HEK293 (cell line): ENCODE measurements at regions not wholly inside any gene's neighbourhood (a gene's known extent, or its start where the extent isn't known, plus 50 kb on each side); places are given as distances from the start of the nearest gene placed in this dataset.

Source experiments
- KLF16 ChIP-seq: fragments of 450-650 bp; formaldehyde crosslinking; IDR thresholded peaks from 2 replicates; pipeline ENCODE4 v1.5.1; 2017; ENCODE audit warnings: missing biosample characterization, missing genetic modification characterization
- ZNF510 ChIP-seq: fragments of 450-650 bp; formaldehyde crosslinking; IDR thresholded peaks from 2 replicates; pipeline ENCODE4 v1.5.1; 2018; ENCODE audit warnings: mild to moderate bottlenecking, missing genetic modification characterization, missing biosample characterization; ENCODE audit not compliant: insufficient replicate concordance
- ZNF707 ChIP-seq: fragments of 450-650 bp; formaldehyde crosslinking; IDR thresholded peaks from 2 replicates; pipeline ENCODE4 v1.5.1; 2016; ENCODE audit warnings: missing biosample characterization, missing genetic modification characterization
- ZNF747 ChIP-seq: fragments of 450-650 bp; formaldehyde crosslinking; IDR thresholded peaks from 2 replicates; pipeline ENCODE4 v1.5.1; 2016; ENCODE audit warnings: missing biosample characterization, missing genetic modification characterization
- TF ChIP-seq, protein P1 (sequence below): fragments of 450-650 bp; formaldehyde crosslinking; IDR thresholded peaks from 2 replicates; pipeline ENCODE4 v1.5.1; 2016; ENCODE audit warnings: missing biosample characterization, missing genetic modification characterization

DNA sequence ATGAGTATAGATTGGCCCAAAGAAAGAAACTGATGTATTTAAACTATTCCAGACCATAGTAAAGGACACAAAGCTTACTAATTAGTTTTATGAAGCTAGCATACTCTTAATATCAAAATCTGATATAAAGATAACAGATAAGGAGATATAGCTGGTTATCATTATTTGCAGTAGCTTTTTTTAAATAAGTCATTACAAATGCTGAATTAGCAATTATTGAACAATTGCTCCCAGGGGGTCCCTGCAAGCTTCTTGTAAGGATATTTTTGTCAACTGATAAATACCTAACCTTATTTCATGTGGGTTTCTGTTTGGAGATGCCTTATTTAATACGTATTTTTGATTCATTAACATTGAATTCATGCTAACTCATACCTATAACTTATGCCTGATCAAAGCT lies 99.0 kb downstream of the RAB18 start:
- TF ChIP-seq ZNF707 (tag by site-specific recombination), result no peak
- TF ChIP-seq, protein P1, sequence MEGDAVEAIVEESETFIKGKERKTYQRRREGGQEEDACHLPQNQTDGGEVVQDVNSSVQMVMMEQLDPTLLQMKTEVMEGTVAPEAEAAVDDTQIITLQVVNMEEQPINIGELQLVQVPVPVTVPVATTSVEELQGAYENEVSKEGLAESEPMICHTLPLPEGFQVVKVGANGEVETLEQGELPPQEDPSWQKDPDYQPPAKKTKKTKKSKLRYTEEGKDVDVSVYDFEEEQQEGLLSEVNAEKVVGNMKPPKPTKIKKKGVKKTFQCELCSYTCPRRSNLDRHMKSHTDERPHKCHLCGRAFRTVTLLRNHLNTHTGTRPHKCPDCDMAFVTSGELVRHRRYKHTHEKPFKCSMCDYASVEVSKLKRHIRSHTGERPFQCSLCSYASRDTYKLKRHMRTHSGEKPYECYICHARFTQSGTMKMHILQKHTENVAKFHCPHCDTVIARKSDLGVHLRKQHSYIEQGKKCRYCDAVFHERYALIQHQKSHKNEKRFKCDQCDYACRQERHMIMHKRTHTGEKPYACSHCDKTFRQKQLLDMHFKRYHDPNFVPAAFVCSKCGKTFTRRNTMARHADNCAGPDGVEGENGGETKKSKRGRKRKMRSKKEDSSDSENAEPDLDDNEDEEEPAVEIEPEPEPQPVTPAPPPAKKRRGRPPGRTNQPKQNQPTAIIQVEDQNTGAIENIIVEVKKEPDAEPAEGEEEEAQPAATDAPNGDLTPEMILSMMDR (tag by site-specific recombination), result no peak
- TF ChIP-seq KLF16, result no peak
- TF ChIP-seq ZNF747, result no peak
- TF ChIP-seq ZNF510 (tag by site-specific recombination), result no peak
